NT2/D1 (cell line): ENCODE measurements at regions not wholly inside any gene's neighbourhood (a gene's known extent, or its start where the extent isn't known, plus 50 kb on each side); places are given as distances from the start of the nearest gene placed in this dataset.

Experiments
- YY1 ChIP-seq: IDR thresholded peaks from 2 replicates; pipeline ENCODE4 v1.6.1; 2011; ENCODE audit not compliant: insufficient read length, insufficient read depth
- ZNF274 ChIP-seq: IDR thresholded peaks from 2 replicates; pipeline ENCODE4 v1.6.1; 2011; ENCODE audit warnings: mild to moderate bottlenecking, low read depth, low read length

- TF ChIP-seq ZNF274: no peak
- TF ChIP-seq YY1: no peak
Observed at GRCh38 chr2:185299867-185300266, 438.7 kb upstream of the FSIP2 start.
